HPDE6-E6E7 (cell line): ENCODE measurements at regions not wholly inside any gene's neighbourhood (a gene's known extent, or its start where the extent isn't known, plus 50 kb on each side); places are given as distances from the start of the nearest gene placed in this dataset.

Experiments
- DNase-seq: peaks from one replicate; pipeline ENCODE4 v3.0.0; 2011; ENCODE audit warnings: missing footprints; ENCODE audit errors: extremely low spot score

GRCh38 chr6:156378853-156379252, 398.3 kb upstream of the ARID1B start:
- no peak for DNase-seq

- no peak for DNase-seq
Measured at GRCh38 chr6:156376091-156376490, 401.1 kb upstream of the ARID1B start.

- no peak for DNase-seq
Measured at GRCh38 chr6:156359912-156360311, 417.3 kb upstream of the ARID1B start.

- DNase-seq: no peak
Measured at GRCh38 chr6:156352861-156353260, 424.3 kb upstream of the ARID1B start.

- DNase-seq: no peak
Measured at GRCh38 chr6:156351346-156351966, 425.7 kb upstream of the ARID1B start.

- DNase-seq: no peak
Measured at GRCh38 chr6:156350337-156350736, 426.8 kb upstream of the ARID1B start.

GRCh38 chr6:156348849-156349248, 428.3 kb upstream of the ARID1B start:
- no peak for DNase-seq

GRCh38 chr6:156348424-156348823, 428.8 kb upstream of the ARID1B start:
- DNase-seq: no peak

- no peak for DNase-seq
Measured at GRCh38 chr6:156347656-156348055, 429.5 kb upstream of the ARID1B start.

- DNase-seq: no peak
Measured at GRCh38 chr6:156347246-156347645, 429.9 kb upstream of the ARID1B start.

- no peak for DNase-seq
Measured at GRCh38 chr6:156345700-156346099, 431.5 kb upstream of the ARID1B start.

GRCh38 chr6:156344491-156344890, 432.7 kb upstream of the ARID1B start:
- DNase-seq: no peak

GRCh38 chr6:156337801-156338200, 439.4 kb upstream of the ARID1B start:
- DNase-seq: no peak

- no peak for DNase-seq
Measured at GRCh38 chr6:156336733-156337132, 440.4 kb upstream of the ARID1B start.

- DNase-seq: no peak
Measured at GRCh38 chr6:156336089-156336488, 441.1 kb upstream of the ARID1B start.

GRCh38 chr6:156334966-156335365, 442.2 kb upstream of the ARID1B start:
- no peak for DNase-seq

- no peak for DNase-seq
Measured at GRCh38 chr6:156319707-156320106, 457.5 kb upstream of the ARID1B start.

- DNase-seq: no peak
Measured at GRCh38 chr6:156316583-156317125, 460.5 kb upstream of the ARID1B start.

GRCh38 chr6:156315146-156315545, 462.0 kb upstream of the ARID1B start:
- no peak for DNase-seq

GRCh38 chr6:156313037-156313436, 464.1 kb upstream of the ARID1B start:
- DNase-seq: no peak

- DNase-seq: no peak
Measured at GRCh38 chr6:156311291-156311690, 465.9 kb upstream of the ARID1B start.

GRCh38 chr6:156310701-156311100, 466.5 kb upstream of the ARID1B start:
- no peak for DNase-seq

- no peak for DNase-seq
Measured at GRCh38 chr6:156309017-156309416, 468.2 kb upstream of the ARID1B start.

GRCh38 chr6:156308604-156309003, 468.6 kb upstream of the ARID1B start:
- no peak for DNase-seq
